GM21390 (cell line): ENCODE measurements at regions not wholly inside any gene's neighbourhood (a gene's known extent, or its start where the extent isn't known, plus 50 kb on each side); places are given as distances from the start of the nearest gene placed in this dataset.
A peak's percentile ranks its signal among the peaks of the same experiment; 100 is the strongest.
"Not testable (repeated sequence)": the region's sequence is repeated elsewhere in the genome, so short reads cannot be mapped to it uniquely, and the experiment has no call there.

Experiments
- ATAC-seq: cut with Tn5 transposase; IDR thresholded peaks from one replicate; pipeline ENCODE4 v1.9.1; 2021; ENCODE audit not compliant: unreplicated experiment

- ATAC-seq, result no peak
Measured at GRCh38 chr10:55766212-55766611, 594.8 kb downstream of the ZWINT start.

DNA sequence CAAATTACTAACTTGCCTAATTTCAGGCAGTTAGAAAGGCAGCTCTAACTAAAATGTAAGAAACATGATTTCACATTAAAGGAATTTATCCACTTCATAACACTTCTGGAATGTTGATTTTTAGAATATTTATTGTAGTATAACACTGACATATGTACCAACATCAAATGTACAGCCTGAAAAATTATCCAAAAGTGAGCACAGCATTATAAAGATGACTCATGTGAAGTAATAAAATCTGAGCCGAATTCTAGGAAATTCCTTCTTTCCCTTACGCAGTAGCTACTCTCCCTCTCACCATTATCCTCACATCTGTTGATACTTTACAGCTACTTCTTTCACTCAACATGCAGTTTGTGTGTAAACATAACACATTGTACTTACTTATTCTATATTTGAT is 610.6 kb downstream of the ZWINT start:
- ATAC-seq, result no peak

DNA sequence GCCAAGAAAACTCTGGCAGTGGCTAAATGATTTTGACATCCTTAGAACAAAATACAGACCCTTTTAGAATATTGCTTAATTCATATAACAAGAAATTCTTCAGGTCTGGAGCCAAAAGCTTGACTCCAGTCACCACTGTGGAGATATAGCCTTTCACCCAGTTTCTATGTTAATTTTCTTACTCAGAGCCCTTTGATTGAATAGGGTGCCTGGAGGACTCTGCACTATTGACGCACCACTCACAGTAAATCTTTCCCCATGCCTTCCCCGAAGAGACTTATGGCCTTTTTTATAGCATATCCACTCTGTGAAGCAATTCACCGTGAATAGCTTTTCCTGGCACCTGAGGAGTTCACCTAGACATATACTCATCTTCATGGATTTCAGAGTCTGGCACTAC is 613.8 kb downstream of the ZWINT start:
- ATAC-seq, result no peak

DNA sequence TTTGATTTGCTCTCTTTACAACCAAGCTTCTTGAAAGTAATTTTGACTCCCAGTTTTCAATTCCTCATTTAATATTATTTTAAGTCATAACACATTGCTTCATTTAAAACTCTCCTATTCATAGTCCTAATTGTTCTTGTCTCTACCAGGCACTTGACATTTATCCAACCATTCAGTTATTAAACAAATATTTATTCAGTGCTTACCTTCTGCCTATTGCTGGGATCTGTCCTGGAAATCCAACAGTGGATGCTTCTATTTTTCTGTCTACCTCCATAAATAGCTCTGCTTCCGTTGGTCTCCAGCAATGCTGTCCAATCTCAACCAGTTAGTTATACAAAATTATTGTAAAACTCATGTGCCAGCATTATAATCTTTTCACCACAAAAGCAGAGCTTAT is 615.1 kb downstream of the ZWINT start:
- no peak for ATAC-seq

- ATAC-seq, result no peak
Measured at GRCh38 chr10:55742487-55742886, 618.6 kb downstream of the ZWINT start.

GRCh38 chr10:55740767-55741166 is 620.3 kb downstream of the ZWINT start:
- ATAC-seq, result peak; percentile 70

GRCh38 chr10:55740110-55740509 is 620.9 kb downstream of the ZWINT start:
- no peak for ATAC-seq

DNA sequence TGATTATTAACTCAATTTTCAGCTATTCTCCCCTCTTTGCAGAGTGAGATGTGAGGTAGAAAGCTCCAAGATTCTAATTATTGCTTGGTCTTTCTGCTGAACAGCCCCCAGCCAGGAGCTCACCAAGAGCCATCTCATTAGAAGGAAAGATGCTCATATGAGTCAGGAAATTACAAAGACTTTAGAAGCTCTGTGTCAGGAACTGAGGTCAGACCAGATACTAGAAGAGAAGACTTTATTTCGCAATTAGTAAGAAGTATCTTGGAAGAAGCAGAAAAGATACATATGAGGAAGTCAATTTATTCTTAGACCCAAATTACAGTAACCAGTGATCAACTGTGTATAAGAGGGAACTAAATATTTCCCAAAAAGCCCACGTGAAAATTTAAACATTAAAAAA is 626.9 kb downstream of the ZWINT start:
- no peak for ATAC-seq

DNA sequence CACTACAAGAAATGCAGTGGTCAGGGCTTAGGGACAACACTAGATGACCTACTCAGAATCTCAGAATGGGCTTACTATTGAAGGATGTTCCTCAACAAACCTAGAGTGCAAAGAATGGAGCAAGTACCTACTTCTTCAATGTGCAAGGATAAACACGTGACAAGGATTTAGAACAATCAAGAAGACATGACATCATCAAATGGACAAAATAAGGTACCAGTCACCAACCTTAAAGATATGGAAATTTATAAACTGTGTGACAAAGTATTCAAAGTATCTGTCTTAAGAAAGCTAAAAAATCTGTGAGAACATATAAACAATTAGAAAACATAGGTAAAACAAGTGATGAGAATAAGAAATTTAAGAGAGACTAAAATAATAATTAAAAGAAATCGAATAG is 656.1 kb downstream of the ZWINT start:
- no peak for ATAC-seq

- ATAC-seq, result no peak
Measured at GRCh38 chr10:55668326-55668922, 692.6 kb downstream of the ZWINT start.

GRCh38 chr10:55653531-55653930 is 707.5 kb downstream of the ZWINT start:
- ATAC-seq, result no peak

GRCh38 chr10:55641601-55642000 is 719.5 kb downstream of the ZWINT start:
- no peak for ATAC-seq

DNA sequence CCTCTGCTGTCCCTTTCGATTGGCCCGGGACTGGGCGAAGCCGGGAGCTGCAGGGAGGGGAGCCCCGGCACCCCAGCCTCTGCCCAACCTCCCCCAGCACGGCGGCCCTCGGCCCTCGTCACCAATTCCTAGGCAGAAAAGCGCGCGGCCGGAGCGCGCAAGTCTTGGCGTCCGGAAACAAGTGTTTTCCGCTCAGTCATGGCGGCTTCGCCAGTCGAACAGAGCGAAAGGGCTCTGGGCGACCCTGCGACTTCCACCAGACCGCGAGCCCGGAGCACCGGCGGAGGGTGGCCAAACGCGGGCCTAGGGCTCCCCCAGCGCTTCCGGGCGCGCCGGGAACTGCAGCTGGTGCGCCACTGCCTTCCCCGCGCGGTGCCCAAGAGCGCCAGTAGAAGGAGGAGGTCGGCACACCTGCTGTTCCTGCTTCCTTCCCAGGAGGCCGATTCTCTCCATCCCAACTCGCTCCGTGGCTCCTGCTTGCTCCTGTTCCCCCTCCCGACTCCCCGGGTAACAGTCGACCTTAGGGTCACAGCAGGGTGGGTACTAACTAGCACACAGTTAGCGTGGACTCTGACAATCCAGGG is 729.9 kb downstream of the ZWINT start:
- peak; percentile 91 for ATAC-seq

DNA sequence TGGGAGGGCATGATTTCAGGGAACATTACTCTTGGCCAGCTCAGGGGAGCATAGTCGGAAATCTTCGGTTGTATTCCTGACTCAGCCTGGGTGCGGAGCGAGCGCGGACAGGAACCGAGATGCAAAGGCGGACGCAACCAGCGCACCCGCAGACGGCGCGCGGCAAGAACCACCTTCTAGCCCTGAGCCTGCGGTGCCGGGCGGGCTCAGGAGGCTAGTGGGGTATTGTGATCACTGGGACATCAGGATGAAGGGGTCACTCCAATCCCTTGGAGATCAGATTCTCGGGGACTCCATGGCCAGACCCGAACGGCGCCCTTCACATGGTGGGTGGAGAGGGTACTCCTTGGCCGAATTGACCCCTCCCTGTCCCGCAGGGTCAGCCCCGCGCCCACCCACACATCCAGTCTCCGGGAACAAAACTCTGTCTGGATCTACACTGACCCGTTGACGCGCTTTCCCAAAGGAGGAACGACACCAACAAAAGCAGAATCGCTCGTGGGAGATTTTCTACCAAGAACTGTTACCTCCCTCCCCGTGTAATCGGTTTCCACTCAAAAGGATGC is 730.5 kb downstream of the ZWINT start:
- ATAC-seq, result no peak

DNA sequence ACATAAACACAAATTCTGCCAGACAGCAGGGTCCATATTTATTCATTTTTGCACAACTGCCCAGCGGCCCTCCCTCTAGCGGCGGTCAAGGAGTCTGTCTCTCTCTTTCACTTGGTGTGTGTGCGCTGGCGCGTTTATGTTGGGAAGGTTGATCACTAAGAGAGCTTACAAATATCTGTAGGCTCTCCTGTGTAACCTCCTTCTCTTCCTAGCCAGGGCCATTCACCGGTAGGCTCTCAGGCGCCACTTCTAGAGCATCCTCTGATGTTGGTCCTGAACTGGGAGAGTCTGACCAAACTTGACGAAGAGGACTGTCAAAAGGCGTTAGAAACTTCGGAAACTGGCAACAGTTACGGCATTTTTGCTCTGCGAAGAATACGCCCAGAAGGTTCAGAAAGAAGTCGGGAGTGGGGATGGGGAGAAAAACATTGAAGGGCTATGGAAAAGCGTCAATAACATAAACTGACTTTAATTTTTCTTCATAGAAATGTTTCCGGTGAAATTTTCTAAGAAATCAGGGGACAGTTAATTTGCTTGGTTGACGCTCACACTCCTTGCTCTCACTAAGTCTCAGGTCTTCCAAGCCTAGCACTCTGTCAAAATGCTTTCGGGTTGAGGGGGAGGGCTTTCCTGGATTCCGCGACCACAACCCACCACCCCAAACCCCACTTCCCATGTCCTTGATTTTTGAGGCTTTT is 731.1 kb downstream of the ZWINT start:
- ATAC-seq, result peak; percentile 42

DNA sequence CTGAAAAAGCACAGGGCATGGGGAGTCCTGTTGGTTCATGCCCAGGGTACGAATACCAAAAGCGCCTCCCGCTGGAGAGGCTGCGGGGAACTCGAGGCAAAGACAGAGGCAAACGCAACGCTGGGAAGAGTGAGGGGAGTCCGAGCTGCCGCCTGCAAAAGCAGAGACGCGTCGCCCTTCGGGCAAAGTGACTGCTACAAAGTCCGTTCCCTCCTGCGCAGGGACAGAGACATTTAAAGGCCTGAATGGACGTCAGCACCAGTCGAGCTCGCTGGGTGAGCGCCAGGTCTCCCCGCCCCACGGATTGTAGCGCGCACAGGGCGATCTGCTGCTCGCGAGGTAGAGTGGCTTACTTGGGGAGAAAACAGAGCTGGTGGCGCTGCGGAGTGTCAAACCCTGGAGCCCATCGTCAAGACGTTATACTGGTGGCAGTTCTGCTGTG is 732.8 kb downstream of the ZWINT start:
- no peak for ATAC-seq

GRCh38 chr10:55627501-55628051 is 733.5 kb downstream of the ZWINT start:
- no peak for ATAC-seq

- not testable (repeated sequence) for ATAC-seq
Measured at GRCh38 chr10:55601690-55602478, 759.2 kb downstream of the ZWINT start.

DNA sequence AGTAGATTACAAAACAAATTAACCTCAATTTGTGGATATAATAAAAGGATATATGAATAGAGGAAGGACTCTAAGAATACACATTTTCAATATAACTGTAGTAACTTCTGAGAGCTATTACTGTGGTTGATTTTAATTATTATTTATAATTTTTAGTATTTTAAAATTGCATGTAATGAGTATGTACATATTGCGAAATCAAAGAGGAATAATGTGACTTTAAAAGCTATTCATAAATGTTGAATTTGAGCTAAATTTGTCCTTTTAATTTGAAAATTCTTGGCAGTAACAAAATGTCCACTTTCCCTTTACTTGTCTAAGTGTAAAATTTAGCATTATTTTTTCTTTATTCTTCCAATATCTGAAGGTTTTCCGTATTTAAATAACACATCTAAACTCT is 750.6 kb upstream of the PCDH15 start:
- no peak for ATAC-seq

GRCh38 chr10:55550236-55550635 is 749.2 kb upstream of the PCDH15 start:
- no peak for ATAC-seq

GRCh38 chr10:55537497-55537896 is 736.5 kb upstream of the PCDH15 start:
- not testable (repeated sequence) for ATAC-seq
